GM12872 (cell line): ENCODE measurements at regions not wholly inside any gene's neighbourhood (a gene's known extent, or its start where the extent isn't known, plus 50 kb on each side); places are given as distances from the start of the nearest gene placed in this dataset.

ENCODE experiments used
- CTCF ChIP-seq: IDR thresholded peaks from 3 replicates; pipeline ENCODE4 v1.5.1; 2011; ENCODE audit warnings: low read depth, mild to moderate bottlenecking, low read length, moderate library complexity; ENCODE audit not compliant: insufficient read depth

GRCh38 chr4:165689159-165689558, 183.9 kb upstream of the TLL1 start:
- TF ChIP-seq CTCF, result no peak

GRCh38 chr4:165692082-165692481, 181.0 kb upstream of the TLL1 start:
- no peak for TF ChIP-seq CTCF

GRCh38 chr4:165698272-165698671, 174.8 kb upstream of the TLL1 start:
- no peak for TF ChIP-seq CTCF

GRCh38 chr4:165699055-165699454, 174.0 kb upstream of the TLL1 start:
- no peak for TF ChIP-seq CTCF

- peak; percentile 33; the same call in 1 of the 3 replicates for TF ChIP-seq CTCF
Observed at GRCh38 chr4:165700855-165701254, 172.2 kb upstream of the TLL1 start.

- no peak for TF ChIP-seq CTCF
Observed at GRCh38 chr4:165707128-165707527, 165.9 kb upstream of the TLL1 start.

GRCh38 chr4:165709516-165709915, 163.5 kb upstream of the TLL1 start:
- TF ChIP-seq CTCF, result no peak
